ENCODE measurements at regions not wholly inside any gene's neighbourhood (a gene's known extent, or its start where the extent isn't known, plus 50 kb on each side); places are given as distances from the start of the nearest gene placed in this dataset.

- H3K4me3 ChIP-seq (ENCODE audit: control insufficient read depth in 2 of 3, extremely low read depth in 1 of 3, insufficient read depth in 2 of 3, low read depth in 1 of 3, low read length in 3 of 3): no peak overlapping the region
- H3K9me1 ChIP-seq (ENCODE audit: control insufficient read depth, extremely low read depth, insufficient read depth, low read length): no peaks in the 10 kb centered on the region
- H4K20me1 ChIP-seq (ENCODE audit: control insufficient read depth, extremely low read depth, insufficient read depth, low read length): no peaks in the 10 kb centered on the region
- H3K27me3 ChIP-seq (ENCODE audit: control insufficient read depth, extremely low read depth, insufficient read depth, low read length): no peaks in the 10 kb centered on the region
- no peaks in the 10 kb centered on the region for H3K36me3 ChIP-seq (ENCODE audit: control insufficient read depth in 2 of 2, extremely low read depth in 1 of 2, insufficient read depth in 2 of 2, low read length in 2 of 2)
- DNase-seq (ENCODE audit: low read depth, low spot score): no peak
- H3K79me2 ChIP-seq (ENCODE audit: control insufficient read depth, insufficient read depth, low read length): no peaks in the 10 kb centered on the region
- H3K4me1 ChIP-seq (ENCODE audit: control insufficient read depth, extremely low read depth, insufficient read depth, low read length): no peaks in the 10 kb centered on the region
- FAIRE-seq: no peak
- H3K4me2 ChIP-seq (ENCODE audit: control insufficient read depth, extremely low read depth, insufficient read depth, low read depth, low read length): no peak overlapping the region
- H3K9ac ChIP-seq (ENCODE audit: control insufficient read depth, extremely low read depth, insufficient read depth, low read length): no peak overlapping the region
- no peaks in the 10 kb centered on the region for H3K9me3 ChIP-seq (ENCODE audit: control insufficient read depth, low read depth, low read length)
- no peak overlapping the region for H3K27ac ChIP-seq (ENCODE audit: control insufficient read depth, insufficient read depth, low read length)
- TF ChIP-seq CTCF (optimal IDR thresholded peaks at IDR 0.05 in 1 of 3, IDR thresholded peaks at IDR 0.05 in 1 of 3, conservative IDR thresholded peaks at IDR 0.05 in 1 of 3; ENCODE audit: extremely low read depth in 1 of 3, insufficient read depth in 2 of 3, low read length in 3 of 3) (no peak), EZH2 (IDR thresholded peaks at IDR 0.05; ENCODE audit: low read length) (no peak)
- dilution Hi-C loops (cut with MboI; ENCODE audit: extremely low pct_ligation_motif_present, low sequenced_read_pairs): no loop called here
- H2AFZ ChIP-seq (ENCODE audit: control insufficient read depth, low read length): no peak overlapping the region
Observed at GRCh38 chr16:64738321-64738960, 383.4 kb downstream of the CDH11 start.

GRCh38 chr16:64736857-64737256, 385.0 kb downstream of the CDH11 start:
- H3K79me2 ChIP-seq (ENCODE audit: control insufficient read depth, insufficient read depth, low read length): no peaks in the 10 kb centered on the region
- no peaks in the 10 kb centered on the region for H3K9me1 ChIP-seq (ENCODE audit: control insufficient read depth, extremely low read depth, insufficient read depth, low read length)

More at GRCh38 chr16:64736857-64737256, 385.0 kb downstream of the CDH11 start:
- H3K4me2 ChIP-seq (ENCODE audit: control insufficient read depth, extremely low read depth, insufficient read depth, low read depth, low read length): no peak overlapping the region
- no peak for FAIRE-seq
- dilution Hi-C loops (cut with MboI; ENCODE audit: extremely low pct_ligation_motif_present, low sequenced_read_pairs): no loop called here
- H3K4me3 ChIP-seq (ENCODE audit: control insufficient read depth in 2 of 3, extremely low read depth in 1 of 3, insufficient read depth in 2 of 3, low read depth in 1 of 3, low read length in 3 of 3): no peak overlapping the region
- no peaks in the 10 kb centered on the region for H3K36me3 ChIP-seq (ENCODE audit: control insufficient read depth in 2 of 2, extremely low read depth in 1 of 2, insufficient read depth in 2 of 2, low read length in 2 of 2)
- no peak overlapping the region for H3K27ac ChIP-seq (ENCODE audit: control insufficient read depth, insufficient read depth, low read length)
- H3K4me1 ChIP-seq (ENCODE audit: control insufficient read depth, extremely low read depth, insufficient read depth, low read length): no peaks in the 10 kb centered on the region
- H2AFZ ChIP-seq (ENCODE audit: control insufficient read depth, low read length): no peak overlapping the region
- no peaks in the 10 kb centered on the region for H3K9me3 ChIP-seq (ENCODE audit: control insufficient read depth, low read depth, low read length)
- H3K9ac ChIP-seq (ENCODE audit: control insufficient read depth, extremely low read depth, insufficient read depth, low read length): no peak overlapping the region
- DNase-seq (ENCODE audit: low read depth, low spot score): no peak
- no peaks in the 10 kb centered on the region for H3K27me3 ChIP-seq (ENCODE audit: control insufficient read depth, extremely low read depth, insufficient read depth, low read length)
- no peaks in the 10 kb centered on the region for H4K20me1 ChIP-seq (ENCODE audit: control insufficient read depth, extremely low read depth, insufficient read depth, low read length)
- no peak for TF ChIP-seq EZH2 (IDR thresholded peaks at IDR 0.05; ENCODE audit: low read length)
- TF ChIP-seq CTCF (optimal IDR thresholded peaks at IDR 0.05 in 1 of 3, IDR thresholded peaks at IDR 0.05 in 1 of 3, conservative IDR thresholded peaks at IDR 0.05 in 1 of 3; ENCODE audit: extremely low read depth in 1 of 3, insufficient read depth in 2 of 3, low read length in 3 of 3): no peak

Data from keratinocyte (primary cell).